Body of pancreas (tissue), 4 donors: ENCODE measurements at regions not wholly inside any gene's neighbourhood (a gene's known extent, or its start where the extent isn't known, plus 50 kb on each side); places are given as distances from the start of the nearest gene placed in this dataset.

Source experiments
- CTCF ChIP-seq, 7 experiments: fragments of 450-650 bp in 4 of 7; fragments of 200-600 bp in 3 of 7; sonication (generic) in 3 of 7; IDR thresholded peaks; one replicate each; pipeline ENCODE4 v1.5.1; 2016 to 2019; ENCODE audit warnings: antibody characterized with exemption in 7 of 7
- POLR2A ChIP-seq, 3 donors: fragments of 450-650 bp; IDR thresholded peaks; one replicate each; pipeline ENCODE4 v1.6.1; 2016; ENCODE audit warnings: antibody characterized with exemption in 3 of 3, mild to moderate bottlenecking in 2 of 3

DNA sequence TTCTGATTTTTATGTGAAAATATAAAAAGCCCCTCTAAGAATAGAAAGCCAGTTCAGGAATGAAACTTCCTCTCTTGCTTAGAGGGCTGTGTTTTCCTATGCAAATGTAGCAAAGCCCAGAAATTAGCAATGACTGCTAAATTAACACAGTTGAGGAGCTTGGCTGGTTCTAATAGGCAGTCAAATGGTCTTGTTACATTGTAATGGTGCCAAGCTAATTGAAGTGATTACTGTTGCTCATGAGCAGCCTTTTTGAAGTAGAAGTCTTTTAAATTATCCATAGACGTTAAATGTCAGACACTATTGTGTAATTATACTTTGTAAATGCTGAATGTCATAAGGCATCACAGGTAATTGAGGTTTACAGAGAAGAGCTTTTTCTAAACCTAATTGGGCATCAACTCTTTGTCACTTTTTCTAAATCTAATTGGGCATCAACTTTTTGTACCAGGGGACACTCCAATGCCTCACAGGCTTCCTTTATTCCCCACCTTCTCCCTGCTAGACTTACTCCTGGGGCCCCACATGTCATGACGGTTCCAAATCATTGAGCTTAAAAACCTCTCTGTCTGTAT lies 229.1 kb downstream of the PSAT1 start:
- TF ChIP-seq POLR2A (IDR thresholded peaks at IDR 0.05) = no peak
- TF ChIP-seq CTCF (IDR thresholded peaks at IDR 0.05) = no peak
